DOHH2 (cell line): ENCODE measurements at regions not wholly inside any gene's neighbourhood (a gene's known extent, or its start where the extent isn't known, plus 50 kb on each side); places are given as distances from the start of the nearest gene placed in this dataset.
"Not testable (repeated sequence)": the region's sequence is repeated elsewhere in the genome, so short reads cannot be mapped to it uniquely, and the experiment has no call there.

Experiments
- H3F3A ChIP-seq: fragments of 200-600 bp; sonication (generic), shearing (Covaris generic); 2 replicates; pipeline ENCODE4 v1.6.0; 2016; ENCODE audit warnings: antibody characterized with exemption, mild to moderate bottlenecking; ENCODE audit not compliant: control insufficient read depth, insufficient read depth
- H3K27ac ChIP-seq: fragments of 200-600 bp; sonication (generic); 2 replicates; pipeline ENCODE4 v1.5.1; 2014; ENCODE audit warnings: low read depth, mild to moderate bottlenecking, low read length, moderate library complexity
- H3K27me3 ChIP-seq: fragments of 200-600 bp; sonication (generic); 2 replicates; pipeline ENCODE4 v1.6.1; 2014; ENCODE audit warnings: mild to moderate bottlenecking, low read length, mixed read lengths; ENCODE audit not compliant: control insufficient read depth
- H3K36me3 ChIP-seq: fragments of 200-600 bp; sonication (generic); 2 replicates; pipeline ENCODE4 v1.6.1; 2014; ENCODE audit warnings: mild to moderate bottlenecking, low read length, moderate library complexity, mixed read lengths; ENCODE audit not compliant: control insufficient read depth
- H3K4me1 ChIP-seq: fragments of 200-600 bp; sonication (generic); 2 replicates; pipeline ENCODE4 v1.6.1; 2014; ENCODE audit warnings: mild to moderate bottlenecking, low read length, mixed read lengths; ENCODE audit not compliant: control insufficient read depth
- H3K4me2 ChIP-seq: fragments of 200-600 bp; sonication (generic); 2 replicates; pipeline ENCODE4 v1.6.0; 2014; ENCODE audit warnings: mild to moderate bottlenecking, low read length, moderate library complexity
- H3K4me3 ChIP-seq: fragments of 200-600 bp; sonication (generic); 2 replicates; pipeline ENCODE4 v1.5.1; 2014; ENCODE audit warnings: mild to moderate bottlenecking, low read length, mixed read lengths
- H3K79me2 ChIP-seq: fragments of 200-600 bp; sonication (generic); 2 replicates; pipeline ENCODE4 v1.6.1; 2014; ENCODE audit warnings: mild to moderate bottlenecking, low read length, mixed read lengths; ENCODE audit not compliant: control insufficient read depth
- H3K9me2 ChIP-seq: fragments of 200-600 bp; sonication (generic); replicated peaks from 2 replicates; pipeline ENCODE4 v1.6.1; 2014; ENCODE audit warnings: mild to moderate bottlenecking, low read length, mixed read lengths; ENCODE audit not compliant: control insufficient read depth
- H3K9me3 ChIP-seq: fragments of 200-600 bp; sonication (generic); 2 replicates; pipeline ENCODE4 v1.6.1; 2014; ENCODE audit warnings: antibody characterized with exemption, low read length, mixed read lengths; ENCODE audit not compliant: control insufficient read depth, insufficient read depth
- H4K20me1 ChIP-seq: fragments of 200-600 bp; sonication (generic); 2 replicates; pipeline ENCODE4 v1.6.0; 2014; ENCODE audit warnings: low read depth, mild to moderate bottlenecking, antibody characterized with exemption, low read length, moderate library complexity; ENCODE audit not compliant: control insufficient read depth, insufficient read depth
- CTCF ChIP-seq: fragments of 200-600 bp; sonication (generic); IDR thresholded peaks from one replicate; pipeline ENCODE4 v1.5.1; 2014; ENCODE audit warnings: antibody characterized with exemption, mild to moderate bottlenecking, low read depth, low read length; ENCODE audit not compliant: poor library complexity, severe bottlenecking
- EZH2phosphoT487 ChIP-seq: fragments of 200-600 bp; sonication (generic); IDR thresholded peaks from 2 replicates; pipeline ENCODE4 v1.6.1; 2017; ENCODE audit warnings: borderline replicate concordance, mild to moderate bottlenecking, antibody characterized with exemption, low read length, moderate library complexity, mixed read lengths

GRCh38 chr6:63014290-63014689, 197.0 kb upstream of the FKBP1C start:
- Histone ChIP-seq H3K4me1 (no peaks in the 10 kb centered on the region), H3K9me2 (no peaks in the 10 kb centered on the region), H3F3A (no peaks in the 10 kb centered on the region), H3K4me2 (no peak overlapping the region), H3K36me3 (no peaks in the 10 kb centered on the region), H3K9me3 (no peaks in the 10 kb centered on the region), H3K79me2 (no peaks in the 10 kb centered on the region), H3K27ac (no peak overlapping the region), H3K27me3 (no peaks in the 10 kb centered on the region), H3K4me3 (no peak overlapping the region), H4K20me1 (no peaks in the 10 kb centered on the region)
- no peak for TF ChIP-seq EZH2phosphoT487
- no peak for TF ChIP-seq CTCF

GRCh38 chr6:63022631-63023030, 188.6 kb upstream of the FKBP1C start:
- no peaks in the 10 kb centered on the region for H3K36me3 ChIP-seq
- no peaks in the 10 kb centered on the region for H3K4me1 ChIP-seq
- H3K4me3 ChIP-seq = no peak overlapping the region
- no peaks in the 10 kb centered on the region for H3K27me3 ChIP-seq
- TF ChIP-seq CTCF = no peak
- TF ChIP-seq EZH2phosphoT487 = no peak
- no peak overlapping the region for H3K4me2 ChIP-seq
- no peaks in the 10 kb centered on the region for H3F3A ChIP-seq
- H3K9me3 ChIP-seq = no peaks in the 10 kb centered on the region
- no peaks in the 10 kb centered on the region for H3K9me2 ChIP-seq
- H4K20me1 ChIP-seq = no peaks in the 10 kb centered on the region
- no peak overlapping the region for H3K27ac ChIP-seq
- no peaks in the 10 kb centered on the region for H3K79me2 ChIP-seq

GRCh38 chr6:63023726-63024125, 187.5 kb upstream of the FKBP1C start:
- Histone ChIP-seq H4K20me1 (no peaks in the 10 kb centered on the region), H3K27ac (no peak overlapping the region), H3K4me3 (no peak overlapping the region), H3K36me3 (no peaks in the 10 kb centered on the region), H3K79me2 (no peaks in the 10 kb centered on the region), H3K9me3 (no peaks in the 10 kb centered on the region), H3K27me3 (no peaks in the 10 kb centered on the region), H3K4me1 (no peaks in the 10 kb centered on the region), H3K4me2 (no peak overlapping the region), H3F3A (no peaks in the 10 kb centered on the region), H3K9me2 (no peaks in the 10 kb centered on the region)
- TF ChIP-seq EZH2phosphoT487 (no peak), CTCF (no peak)

- Histone ChIP-seq H3K27ac (no peak overlapping the region), H3K9me2 (no peaks in the 10 kb centered on the region)
These were observed 162.1 kb upstream of the FKBP1C start for GRCh38 chr6:63049216-63049615.

GRCh38 chr6:63053206-63053605, 158.1 kb upstream of the FKBP1C start:
- H3K79me2 ChIP-seq, H4K20me1 ChIP-seq, H3K4me1 ChIP-seq, H3K9me3 ChIP-seq, H3K27me3 ChIP-seq, H3F3A ChIP-seq, H3K4me2 ChIP-seq, H3K4me3 ChIP-seq, H3K36me3 ChIP-seq, H3K9me2 ChIP-seq, H3K27ac ChIP-seq: not testable (repeated sequence)

More at GRCh38 chr6:63049216-63049615, 162.1 kb upstream of the FKBP1C start:
- TF ChIP-seq CTCF (no peak), EZH2phosphoT487 (no peak)
- Histone ChIP-seq H3K36me3 (no peaks in the 10 kb centered on the region), H3F3A (no peaks in the 10 kb centered on the region), H3K79me2 (no peaks in the 10 kb centered on the region), H3K9me3 (no peaks in the 10 kb centered on the region), H3K27me3 (no peaks in the 10 kb centered on the region), H4K20me1 (no peaks in the 10 kb centered on the region), H3K4me1 (no peaks in the 10 kb centered on the region), H3K4me3 (no peak overlapping the region), H3K4me2 (no peak overlapping the region)
